A549 (cell line): ENCODE measurements at regions not wholly inside any gene's neighbourhood (a gene's known extent, or its start where the extent isn't known, plus 50 kb on each side); places are given as distances from the start of the nearest gene placed in this dataset.

ENCODE experiments used
- BHLHE40 ChIP-seq: IDR thresholded peaks from 2 replicates; pipeline ENCODE4 v1.6.1; 2012; ENCODE audit warnings: low read depth, low read length, inconsistent platforms
- CEBPB ChIP-seq, 2 experiments: fragments of >200 bp in 1 of 2; sonication (Bioruptor Twin) in 1 of 2; formaldehyde crosslinking in 1 of 2; IDR thresholded peaks; 2 replicates each; pipeline ENCODE4 v1.6.1; 2012 to 2016
- CTCF ChIP-seq: fragments of >200 bp; sonication (Bioruptor Twin); formaldehyde crosslinking; IDR thresholded peaks from 3 replicates; pipeline ENCODE4 v1.5.1; 2016
- EP300 ChIP-seq, 2 experiments: fragments of >200 bp; sonication (Bioruptor Twin); formaldehyde crosslinking; IDR thresholded peaks; 2 replicates in 1 of 2; 3 replicates in 1 of 2; pipeline ENCODE4 v1.6.1; 2016 to 2017
- KDM1A ChIP-seq: fragments of 200-600 bp; sonication (generic); IDR thresholded peaks from 2 replicates; pipeline ENCODE4 v1.6.1; 2016; ENCODE audit warnings: low read depth, mild to moderate bottlenecking
- MAX ChIP-seq: IDR thresholded peaks from 2 replicates; pipeline ENCODE4 v1.6.1; 2012
- NFE2L2 ChIP-seq: fragments of 150-350 bp; conservative IDR thresholded peaks from 2 replicates; pipeline ENCODE4 v1.6.1; 2014; ENCODE audit warnings: low read length
- POLR2A ChIP-seq: IDR thresholded peaks from 2 replicates; pipeline ENCODE4 v1.6.1; 2012; ENCODE audit warnings: mild to moderate bottlenecking, low read length
- RAD21 ChIP-seq, 2 experiments: fragments of >200 bp in 1 of 2; sonication (Bioruptor Twin) in 1 of 2; formaldehyde crosslinking in 1 of 2; IDR thresholded peaks in 1 of 2; conservative IDR thresholded peaks in 1 of 2; 2 replicates in 1 of 2; 3 replicates in 1 of 2; pipeline ENCODE4 v1.6.1; 2012 to 2018; ENCODE audit warnings: inconsistent platforms in 1 of 2

GRCh38 chr4:186806679-186807421 is 83.2 kb upstream of the FAT1 start:
- TF ChIP-seq NFE2L2 = no peak
- TF ChIP-seq CTCF = no peak
- no peak for TF ChIP-seq EP300 (IDR thresholded peaks at IDR 0.05)
- no peak for TF ChIP-seq CEBPB (IDR thresholded peaks at IDR 0.05)
- no peak for TF ChIP-seq BHLHE40
- TF ChIP-seq POLR2A = no peak
- no peak for TF ChIP-seq KDM1A
- no peak for TF ChIP-seq MAX
- no peak for TF ChIP-seq RAD21 (conservative IDR thresholded peaks at IDR 0.05 in 1 of 2, IDR thresholded peaks at IDR 0.05 in 1 of 2)
